ENCODE measurements at regions not wholly inside any gene's neighbourhood (a gene's known extent, or its start where the extent isn't known, plus 50 kb on each side); places are given as distances from the start of the nearest gene placed in this dataset.

- FAIRE-seq (no peak), DNase-seq (ENCODE audit: extremely low spot score, insufficient read length, low read depth) (no peak)
Measured at GRCh38 chr2:236971131-236971821, 114.4 kb upstream of the COPS8 start.

- DNase-seq (ENCODE audit: extremely low spot score, insufficient read length, low read depth) (no peak), FAIRE-seq (no peak)
Measured at GRCh38 chr2:236971919-236972381, 113.7 kb upstream of the COPS8 start.

GRCh38 chr2:236972491-236973342 lies 113.0 kb upstream of the COPS8 start:
- FAIRE-seq (no peak), DNase-seq (ENCODE audit: extremely low spot score, insufficient read length, low read depth) (no peak)

- FAIRE-seq = no peak
- no peak for DNase-seq (ENCODE audit: extremely low spot score, insufficient read length, low read depth)
Measured at GRCh38 chr2:236973343-236973980, 112.2 kb upstream of the COPS8 start.

GRCh38 chr2:236974148-236974547 lies 111.5 kb upstream of the COPS8 start:
- FAIRE-seq (no peak), DNase-seq (ENCODE audit: extremely low spot score, insufficient read length, low read depth) (no peak)

GRCh38 chr2:236974752-236975151 lies 110.9 kb upstream of the COPS8 start:
- DNase-seq (ENCODE audit: extremely low spot score, insufficient read length, low read depth) = no peak
- no peak for FAIRE-seq

GRCh38 chr2:236975766-236976165 lies 109.9 kb upstream of the COPS8 start:
- no peak for DNase-seq (ENCODE audit: extremely low spot score, insufficient read length, low read depth)
- no peak for FAIRE-seq

GRCh38 chr2:236976266-236977062 lies 109.2 kb upstream of the COPS8 start:
- DNase-seq (ENCODE audit: extremely low spot score, insufficient read length, low read depth) (no peak), FAIRE-seq (no peak)

GRCh38 chr2:236977063-236977851 lies 108.4 kb upstream of the COPS8 start:
- FAIRE-seq (no peak), DNase-seq (ENCODE audit: extremely low spot score, insufficient read length, low read depth) (no peak)

- FAIRE-seq (no peak), DNase-seq (ENCODE audit: extremely low spot score, insufficient read length, low read depth) (no peak)
Measured at GRCh38 chr2:236977852-236978398, 107.8 kb upstream of the COPS8 start.

GRCh38 chr2:236979664-236980063 lies 106.0 kb upstream of the COPS8 start:
- no peak for DNase-seq (ENCODE audit: extremely low spot score, insufficient read length, low read depth)
- no peak for FAIRE-seq

GRCh38 chr2:236980961-236981360 lies 104.7 kb upstream of the COPS8 start:
- FAIRE-seq = no peak
- no peak for DNase-seq (ENCODE audit: extremely low spot score, insufficient read length, low read depth)

- DNase-seq (ENCODE audit: extremely low spot score, insufficient read length, low read depth) (no peak), FAIRE-seq (no peak)
Measured at GRCh38 chr2:236981701-236982485, 103.8 kb upstream of the COPS8 start.

- FAIRE-seq (no peak), DNase-seq (ENCODE audit: extremely low spot score, insufficient read length, low read depth) (no peak)
Measured at GRCh38 chr2:236982693-236983455, 102.8 kb upstream of the COPS8 start.

- FAIRE-seq (no peak), DNase-seq (ENCODE audit: extremely low spot score, insufficient read length, low read depth) (no peak)
Measured at GRCh38 chr2:236984046-236984445, 101.6 kb upstream of the COPS8 start.

- DNase-seq (ENCODE audit: extremely low spot score, insufficient read length, low read depth) (no peak), FAIRE-seq (no peak)
Measured at GRCh38 chr2:236985761-236986339, 99.8 kb upstream of the COPS8 start.

Measured in GM18507 (cell line).